GM13977 (cell line): ENCODE measurements at regions not wholly inside any gene's neighbourhood (a gene's known extent, or its start where the extent isn't known, plus 50 kb on each side); places are given as distances from the start of the nearest gene placed in this dataset.
"Not testable (repeated sequence)": the region's sequence is repeated elsewhere in the genome, so short reads cannot be mapped to it uniquely, and the experiment has no call there.

Source experiments
- DNase-seq: peaks from one replicate; pipeline ENCODE4 v3.0.0; 2012; ENCODE audit warnings: low spot score
- CTCF ChIP-seq: IDR thresholded peaks from 2 replicates; pipeline ENCODE4 v1.5.1; 2012; ENCODE audit warnings: mild to moderate bottlenecking, control low read depth; ENCODE audit not compliant: insufficient read depth; ENCODE audit errors: extremely low read depth, missing control alignments
- in situ Hi-C: fragments of 300-500 bp; cut with MboI; formaldehyde crosslinking; loops from one replicate; pipeline ENCODE4 v1.12.0; 2022; ENCODE audit warnings: low sequenced_read_pairs, low pct_unique_long_range_greater_than_20kb, mixed read lengths, inconsistent platforms; ENCODE audit not compliant: unreplicated experiment

DNA sequence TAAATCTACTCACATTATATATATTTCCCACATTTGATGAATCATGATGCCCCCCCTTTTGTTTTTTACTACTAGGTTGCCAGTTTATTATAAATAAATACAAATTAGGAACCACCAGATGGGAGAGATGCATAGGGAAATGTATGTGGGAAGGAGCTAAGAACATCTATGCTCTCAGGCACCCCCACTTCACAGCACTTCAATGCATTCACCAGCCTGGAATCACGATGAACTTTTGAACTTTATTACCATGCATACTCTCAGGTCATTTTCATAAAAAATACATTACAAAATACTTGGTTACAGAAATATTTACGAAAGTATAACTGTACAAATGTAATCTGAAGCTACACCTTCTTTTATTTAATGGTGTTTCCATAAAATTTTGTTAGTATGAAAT, 988.0 kb upstream of the EPHA6 start:
- no peak for TF ChIP-seq CTCF
- no peak for DNase-seq
- in situ Hi-C loops, result no loop called here

GRCh38 chr3:95832146-95832545, 982.2 kb upstream of the EPHA6 start:
- no peak for DNase-seq
- TF ChIP-seq CTCF, result no peak
- in situ Hi-C loops, result no loop called here

DNA sequence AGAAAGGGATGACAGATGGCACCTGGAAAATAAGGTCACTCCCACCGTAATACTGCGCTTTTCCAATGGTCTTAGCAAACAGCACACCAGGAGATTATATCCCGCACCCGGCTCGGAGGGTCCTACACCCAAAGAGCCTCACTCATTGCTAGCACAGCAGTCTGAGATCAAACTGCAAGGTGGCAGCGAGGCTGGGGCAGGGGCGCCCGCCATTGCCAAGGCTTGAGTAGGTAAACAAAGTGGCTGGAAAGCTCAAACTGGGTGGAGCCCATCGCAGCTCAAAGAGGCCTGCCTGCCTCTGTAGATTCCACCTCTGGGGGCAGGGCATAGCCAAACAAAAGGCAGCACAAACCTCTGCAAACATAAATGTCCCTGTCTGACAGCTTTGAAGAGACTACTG, 953.8 kb upstream of the EPHA6 start:
- in situ Hi-C loops, DNase-seq: not testable (repeated sequence)

DNA sequence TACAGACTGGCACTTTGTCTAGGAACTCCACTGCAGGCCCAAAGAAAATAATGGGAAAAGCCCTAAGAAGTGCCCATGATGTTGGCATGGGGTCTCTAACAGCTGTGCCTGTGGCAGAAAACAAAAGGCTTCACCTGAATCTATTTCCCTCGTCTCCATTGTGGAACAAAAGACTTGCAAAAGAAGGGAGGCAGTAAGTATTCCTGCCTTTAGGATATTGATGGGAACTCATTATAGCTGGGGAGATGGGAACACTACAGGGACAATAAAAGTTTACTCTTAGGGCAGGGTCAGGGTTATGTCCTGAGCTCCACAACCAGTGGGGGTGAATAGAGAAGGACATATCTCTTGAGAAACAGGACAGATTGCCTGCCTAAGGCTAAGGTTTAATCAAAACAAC, 930.6 kb upstream of the EPHA6 start:
- DNase-seq, result no peak
- in situ Hi-C loops, result no loop called here
- TF ChIP-seq CTCF, result no peak

DNA sequence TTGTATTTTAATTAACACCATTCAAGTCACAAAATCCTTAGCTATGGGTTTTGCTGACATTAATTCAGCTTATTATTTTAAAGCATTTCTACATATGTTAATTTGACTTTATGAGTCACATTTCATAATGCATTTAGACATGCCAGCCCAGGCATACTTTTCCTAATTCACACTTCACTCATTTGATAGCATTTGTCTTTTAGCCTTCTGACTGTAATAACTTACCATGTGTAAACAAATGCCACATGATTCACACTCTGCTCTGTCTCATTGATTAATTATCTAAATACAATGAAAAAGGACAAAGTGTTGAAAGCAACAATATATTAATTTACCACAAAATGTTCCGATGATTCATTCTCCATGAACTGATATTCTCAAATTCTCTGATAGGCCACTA, 927.8 kb upstream of the EPHA6 start:
- in situ Hi-C loops, result no loop called here
- DNase-seq, result no peak
- TF ChIP-seq CTCF, result no peak

- no peak for TF ChIP-seq CTCF
- no peak for DNase-seq
- in situ Hi-C loops, result no loop called here
Observed at GRCh38 chr3:95887114-95887513, 927.3 kb upstream of the EPHA6 start.

- in situ Hi-C loops, result no loop called here
- no peak for TF ChIP-seq CTCF
- DNase-seq, result no peak
Observed at GRCh38 chr3:95894820-95895219, 919.6 kb upstream of the EPHA6 start.
